HFFc6 (cell line): ENCODE measurements at regions not wholly inside any gene's neighbourhood (a gene's known extent, or its start where the extent isn't known, plus 50 kb on each side); places are given as distances from the start of the nearest gene placed in this dataset.

Experiments used
- DNase-seq: peaks from one replicate; pipeline ENCODE4 v3.0.0-alpha.2; 2018
- H3K27ac Mint-ChIP-seq: 2 replicates; pipeline ENCODE4 v1.8.0; 2020; ENCODE audit warnings: mild to moderate bottlenecking, mixed read lengths
- H3K27me3 Mint-ChIP-seq: 2 replicates; pipeline ENCODE4 v1.8.0; 2021; ENCODE audit warnings: mild to moderate bottlenecking, moderate library complexity, mixed read lengths; ENCODE audit not compliant: insufficient read depth
- H3K36me3 Mint-ChIP-seq: 2 replicates; pipeline ENCODE4 v1.8.0; 2021; ENCODE audit warnings: low read depth, mixed read lengths
- H3K4me1 Mint-ChIP-seq: 2 replicates; pipeline ENCODE4 v1.8.0; 2020; ENCODE audit warnings: low read depth, mixed read lengths
- H3K4me3 Mint-ChIP-seq: 2 replicates; pipeline ENCODE4 v1.8.0; 2020; ENCODE audit warnings: mild to moderate bottlenecking, moderate library complexity, mixed read lengths
- H3K9me3 Mint-ChIP-seq: 2 replicates; pipeline ENCODE4 v1.8.0; 2020; ENCODE audit warnings: mild to moderate bottlenecking, mixed read lengths
- TF ChIP-seq, protein P1 (sequence below): fragments of 200-600 bp; sonication (generic); IDR thresholded peaks from 2 replicates; pipeline ENCODE4 v1.5.0; 2021; ENCODE audit warnings: antibody characterized with exemption, mild to moderate bottlenecking

- no peak overlapping the region for H3K4me3 Mint-ChIP-seq
- TF ChIP-seq, protein P1, sequence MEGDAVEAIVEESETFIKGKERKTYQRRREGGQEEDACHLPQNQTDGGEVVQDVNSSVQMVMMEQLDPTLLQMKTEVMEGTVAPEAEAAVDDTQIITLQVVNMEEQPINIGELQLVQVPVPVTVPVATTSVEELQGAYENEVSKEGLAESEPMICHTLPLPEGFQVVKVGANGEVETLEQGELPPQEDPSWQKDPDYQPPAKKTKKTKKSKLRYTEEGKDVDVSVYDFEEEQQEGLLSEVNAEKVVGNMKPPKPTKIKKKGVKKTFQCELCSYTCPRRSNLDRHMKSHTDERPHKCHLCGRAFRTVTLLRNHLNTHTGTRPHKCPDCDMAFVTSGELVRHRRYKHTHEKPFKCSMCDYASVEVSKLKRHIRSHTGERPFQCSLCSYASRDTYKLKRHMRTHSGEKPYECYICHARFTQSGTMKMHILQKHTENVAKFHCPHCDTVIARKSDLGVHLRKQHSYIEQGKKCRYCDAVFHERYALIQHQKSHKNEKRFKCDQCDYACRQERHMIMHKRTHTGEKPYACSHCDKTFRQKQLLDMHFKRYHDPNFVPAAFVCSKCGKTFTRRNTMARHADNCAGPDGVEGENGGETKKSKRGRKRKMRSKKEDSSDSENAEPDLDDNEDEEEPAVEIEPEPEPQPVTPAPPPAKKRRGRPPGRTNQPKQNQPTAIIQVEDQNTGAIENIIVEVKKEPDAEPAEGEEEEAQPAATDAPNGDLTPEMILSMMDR: no peak
- H3K36me3 Mint-ChIP-seq: no peaks in the 10 kb centered on the region
- H3K4me1 Mint-ChIP-seq: no peaks in the 10 kb centered on the region
- H3K27ac Mint-ChIP-seq: no peak overlapping the region
- H3K27me3 Mint-ChIP-seq: no peaks in the 10 kb centered on the region
- no peak for DNase-seq
- H3K9me3 Mint-ChIP-seq: peaks cover 39% of the 10 kb centered on the region
Measured at GRCh38 chr14:45400950-45401640, 148.1 kb upstream of the MIS18BP1 start.

DNA sequence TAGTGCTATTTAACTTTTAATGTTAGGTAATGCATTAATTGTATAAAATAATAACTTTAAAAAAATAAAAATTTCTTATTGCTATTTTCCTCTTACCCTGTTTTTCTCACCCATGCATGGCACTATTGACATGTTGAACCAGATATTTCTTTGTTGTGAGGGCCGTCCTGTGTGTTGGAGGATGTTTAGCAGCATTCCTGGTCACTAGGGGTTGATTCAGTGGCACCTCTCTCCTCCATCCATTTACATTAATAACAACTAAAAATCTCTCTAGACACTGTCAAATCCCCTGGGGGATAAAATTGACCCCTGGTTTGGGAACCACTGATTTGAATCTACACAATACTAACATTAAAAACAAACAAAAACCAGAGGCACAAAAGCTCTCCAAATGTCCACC, 147.5 kb upstream of the MIS18BP1 start:
- H3K4me1 Mint-ChIP-seq: no peaks in the 10 kb centered on the region
- TF ChIP-seq, protein P1: no peak
- H3K36me3 Mint-ChIP-seq: no peaks in the 10 kb centered on the region
- no peak overlapping the region for H3K4me3 Mint-ChIP-seq
- no peak overlapping the region for H3K27ac Mint-ChIP-seq
- no peak for DNase-seq
- H3K9me3 Mint-ChIP-seq: peaks cover 37% of the 10 kb centered on the region
- H3K27me3 Mint-ChIP-seq: no peaks in the 10 kb centered on the region

GRCh38 chr14:45381091-45381490, 128.1 kb upstream of the MIS18BP1 start:
- no peak for DNase-seq
- Mint-ChIP-seq H3K9me3 (peaks cover 9% of the 10 kb centered on the region), H3K4me3 (no peak overlapping the region), H3K27ac (no peak overlapping the region), H3K27me3 (no peaks in the 10 kb centered on the region; the same call in 1 of the 2 replicates), H3K4me1 (no peaks in the 10 kb centered on the region), H3K36me3 (no peaks in the 10 kb centered on the region)
- TF ChIP-seq, protein P1: no peak

GRCh38 chr14:45377166-45377565, 124.2 kb upstream of the MIS18BP1 start:
- TF ChIP-seq, protein P1: no peak
- Mint-ChIP-seq H3K36me3 (no peaks in the 10 kb centered on the region), H3K27me3 (no peaks in the 10 kb centered on the region; the same call in 1 of the 2 replicates), H3K4me3 (no peak overlapping the region), H3K9me3 (peaks cover 3% of the 10 kb centered on the region; the same call in 1 of the 2 replicates), H3K4me1 (no peaks in the 10 kb centered on the region), H3K27ac (no peak overlapping the region)
- no peak for DNase-seq

GRCh38 chr14:45373877-45374276, 120.9 kb upstream of the MIS18BP1 start:
- Mint-ChIP-seq H3K4me3 (no peak overlapping the region), H3K4me1 (no peaks in the 10 kb centered on the region), H3K9me3 (peaks cover 11% of the 10 kb centered on the region), H3K36me3 (no peaks in the 10 kb centered on the region), H3K27me3 (no peaks in the 10 kb centered on the region; the same call in 1 of the 2 replicates), H3K27ac (no peak overlapping the region)
- DNase-seq: no peak
- TF ChIP-seq, protein P1: no peak
